ENCODE measurements at regions not wholly inside any gene's neighbourhood (a gene's known extent, or its start where the extent isn't known, plus 50 kb on each side); places are given as distances from the start of the nearest gene placed in this dataset.

GRCh38 chr5:169422087-169422486 is 121.1 kb upstream of the SLIT3 start:
- TF ChIP-seq EZH2 (IDR thresholded peaks at IDR 0.05; ENCODE audit: borderline replicate concordance, low read depth, low read length, severe bottlenecking) (no peak), POLR2A (IDR thresholded peaks at IDR 0.05; ENCODE audit: low read depth, low read length) (no peak), GATA2 (IDR thresholded peaks at IDR 0.05; ENCODE audit: insufficient read depth, insufficient read length, low read depth, low read length) (no peak), JUN (IDR thresholded peaks at IDR 0.05; ENCODE audit: borderline replicate concordance, insufficient read depth, insufficient read length, low read depth) (no peak), MYC (IDR thresholded peaks at IDR 0.05; ENCODE audit: low read depth, low read length) (no peak), FOS (IDR thresholded peaks at IDR 0.05; ENCODE audit: borderline replicate concordance, insufficient read depth, low read length) (no peak), CTCF (IDR thresholded peaks at IDR 0.05; ENCODE audit: extremely low read depth in 1 of 2, insufficient read depth in 1 of 2, low read depth in 1 of 2, low read length in 2 of 2) (no peak), MAX (IDR thresholded peaks at IDR 0.05; ENCODE audit: insufficient read depth, insufficient read length) (no peak), POLR2AphosphoS5 (IDR thresholded peaks at IDR 0.05; ENCODE audit: insufficient read depth, low read depth, low read length) (no peak)
- CTCF ChIA-PET, result no interaction called here
- H3K27me3 ChIP-seq (ENCODE audit: control insufficient read depth in 2 of 2, insufficient read depth in 2 of 2, low read length in 2 of 2), result no peaks in the 10 kb centered on the region
- no peaks in the 10 kb centered on the region for H3K36me3 ChIP-seq (ENCODE audit: control insufficient read depth in 2 of 2, extremely low read depth in 1 of 2, insufficient read depth in 2 of 2, low read length in 2 of 2)
- FAIRE-seq (no peak), DNase-seq (ENCODE audit: low read depth, low spot score) (no peak)
- no peak overlapping the region for H3K9ac ChIP-seq (replicated peaks; ENCODE audit: extremely low read depth, insufficient read depth, low read length)
- no peaks in the 10 kb centered on the region for H4K20me1 ChIP-seq (replicated peaks; ENCODE audit: control insufficient read depth, extremely low read depth, insufficient read depth, low read length)
- dilution Hi-C loops (cut with MboI; ENCODE audit: extremely low pct_ligation_motif_present, low sequenced_read_pairs) (no loop called here), intact Hi-C loops (cut with micrococcal nuclease) (no loop called here)
- H3K9me3 ChIP-seq (replicated peaks; ENCODE audit: control insufficient read depth, insufficient read depth, low read length), result no peaks in the 10 kb centered on the region
- POLR2A ChIA-PET, result no interaction called here
- no peaks in the 10 kb centered on the region for H3K79me2 ChIP-seq (ENCODE audit: control insufficient read depth, insufficient read depth, low read length)
- H3K4me1 ChIP-seq (ENCODE audit: control insufficient read depth, extremely low read depth, insufficient read depth, low read length), result no peaks in the 10 kb centered on the region
- no peak overlapping the region for H3K4me2 ChIP-seq (ENCODE audit: insufficient read depth, low read length)
- H3K4me3 ChIP-seq (replicated peaks in 1 of 3; ENCODE audit: insufficient read depth in 1 of 3, low read depth in 1 of 3, low read length in 3 of 3), result no peak overlapping the region
- BruUV-seq (replicated peaks), result no TSS peak
- no peak overlapping the region for H2AFZ ChIP-seq (ENCODE audit: low read depth, low read length)
- no peaks in the 10 kb centered on the region for H3K9me1 ChIP-seq (replicated peaks; ENCODE audit: control insufficient read depth, extremely low read depth, insufficient read depth, low read length)
- H3K27ac ChIP-seq (ENCODE audit: insufficient read depth, low read depth, low read length), result no peak overlapping the region

Measured in endothelial cell of umbilical vein (primary cell).